ENCODE measurements at regions not wholly inside any gene's neighbourhood (a gene's known extent, or its start where the extent isn't known, plus 50 kb on each side); places are given as distances from the start of the nearest gene placed in this dataset.

- H3K4me1 ChIP-seq, result no peaks in the 10 kb centered on the region
- H3K4me3 ChIP-seq, result no peak overlapping the region
- no peak overlapping the region for H3K27ac ChIP-seq
- no peaks in the 10 kb centered on the region for H3K27me3 ChIP-seq
- no peak for TF ChIP-seq Cebpa-rat (IDR thresholded peaks at IDR 0.05)
- no peak overlapping the region for H3K9ac ChIP-seq
- H3K4me2 ChIP-seq, result no peak overlapping the region
- no peaks in the 10 kb centered on the region for H3K36me3 ChIP-seq
- H3K9me3 ChIP-seq (replicated peaks in 1 of 11), result no peaks in the 10 kb centered on the region
- H4K20me1 ChIP-seq, result no peaks in the 10 kb centered on the region
Measured at GRCh38 chr12:102596031-102596430, 115.7 kb upstream of the IGF1 start.

GRCh38 chr12:102595315-102595714, 115.0 kb upstream of the IGF1 start:
- Histone ChIP-seq H3K9ac (no peak overlapping the region), H3K4me1 (no peaks in the 10 kb centered on the region), H3K27ac (no peak overlapping the region), H3K27me3 (no peaks in the 10 kb centered on the region), H3K4me2 (no peak overlapping the region), H3K36me3 (no peaks in the 10 kb centered on the region), H3K9me3 (replicated peaks in 1 of 11) (no peaks in the 10 kb centered on the region), H3K4me3 (no peak overlapping the region), H4K20me1 (no peaks in the 10 kb centered on the region)
- TF ChIP-seq Cebpa-rat (IDR thresholded peaks at IDR 0.05), result no peak

GRCh38 chr12:102593134-102593533, 112.8 kb upstream of the IGF1 start:
- H3K27ac ChIP-seq, result no peak overlapping the region
- H3K4me2 ChIP-seq, result no peak overlapping the region
- H3K9me3 ChIP-seq (replicated peaks in 1 of 11), result no peaks in the 10 kb centered on the region

GRCh38 chr12:102592134-102592533, 111.8 kb upstream of the IGF1 start:
- Histone ChIP-seq H3K4me3 (no peak overlapping the region), H3K4me2 (no peak overlapping the region), H3K4me1 (no peaks in the 10 kb centered on the region), H3K9ac (no peak overlapping the region), H4K20me1 (no peaks in the 10 kb centered on the region), H3K36me3 (no peaks in the 10 kb centered on the region), H3K9me3 (replicated peaks in 1 of 11) (no peaks in the 10 kb centered on the region), H3K27me3 (no peaks in the 10 kb centered on the region), H3K27ac (no peak overlapping the region)
- TF ChIP-seq Cebpa-rat (IDR thresholded peaks at IDR 0.05), result no peak

More at GRCh38 chr12:102593134-102593533, 112.8 kb upstream of the IGF1 start:
- H4K20me1 ChIP-seq, result no peaks in the 10 kb centered on the region
- H3K4me3 ChIP-seq, result no peak overlapping the region
- TF ChIP-seq Cebpa-rat (IDR thresholded peaks at IDR 0.05), result no peak
- no peaks in the 10 kb centered on the region for H3K4me1 ChIP-seq
- H3K9ac ChIP-seq, result no peak overlapping the region
- H3K27me3 ChIP-seq, result no peaks in the 10 kb centered on the region
- H3K36me3 ChIP-seq, result no peaks in the 10 kb centered on the region

GRCh38 chr12:102573237-102573636, 92.9 kb upstream of the IGF1 start:
- Histone ChIP-seq H3K9ac (no peak overlapping the region), H3K36me3 (no peaks in the 10 kb centered on the region), H4K20me1 (no peaks in the 10 kb centered on the region), H3K27ac (no peak overlapping the region), H3K4me1 (peaks cover 0 to 10% (median 0%) of the 10 kb centered on the region in 10 experiments; a peak in 1 of 20 replicates), H3K4me3 (no peak overlapping the region), H3K9me3 (replicated peaks in 1 of 11) (no peaks in the 10 kb centered on the region), H3K27me3 (no peaks in the 10 kb centered on the region), H3K4me2 (no peak overlapping the region)
- no peak for TF ChIP-seq Cebpa-rat (IDR thresholded peaks at IDR 0.05)

GRCh38 chr12:102571889-102572288, 91.5 kb upstream of the IGF1 start:
- Histone ChIP-seq H3K27ac (no peak overlapping the region), H3K9me3 (replicated peaks in 1 of 11) (no peaks in the 10 kb centered on the region), H3K9ac (no peak overlapping the region), H3K4me1 (peaks cover 0 to 9% (median 0%) of the 10 kb centered on the region in 10 experiments; a peak in 1 of 20 replicates), H3K4me2 (no peak overlapping the region), H3K36me3 (no peaks in the 10 kb centered on the region), H3K4me3 (no peak overlapping the region), H3K27me3 (no peaks in the 10 kb centered on the region), H4K20me1 (no peaks in the 10 kb centered on the region)
- no peak for TF ChIP-seq Cebpa-rat (IDR thresholded peaks at IDR 0.05)

- TF ChIP-seq Cebpa-rat (IDR thresholded peaks at IDR 0.05), result no peak
- Histone ChIP-seq H4K20me1 (no peaks in the 10 kb centered on the region), H3K36me3 (no peaks in the 10 kb centered on the region), H3K27me3 (no peaks in the 10 kb centered on the region), H3K9ac (no peak overlapping the region), H3K9me3 (replicated peaks in 1 of 11) (peaks cover 0 to 5% (median 0%) of the 10 kb centered on the region in 11 experiments; a peak in 4 of 22 replicates), H3K4me1 (no peaks in the 10 kb centered on the region), H3K4me2 (no peak overlapping the region), H3K27ac (no peak overlapping the region), H3K4me3 (no peak overlapping the region)
Measured at GRCh38 chr12:102570256-102570655, 89.9 kb upstream of the IGF1 start.

- H3K9ac ChIP-seq, result no peak overlapping the region
- H4K20me1 ChIP-seq, result no peaks in the 10 kb centered on the region
- no peak overlapping the region for H3K4me3 ChIP-seq
- H3K36me3 ChIP-seq, result no peaks in the 10 kb centered on the region
- no peak overlapping the region for H3K4me2 ChIP-seq
- TF ChIP-seq Cebpa-rat (IDR thresholded peaks at IDR 0.05), result no peak
- H3K9me3 ChIP-seq (replicated peaks in 1 of 11), result peaks cover 0 to 9% (median 0%) of the 10 kb centered on the region in 11 experiments; a peak in 4 of 22 replicates
- H3K4me1 ChIP-seq, result no peaks in the 10 kb centered on the region
- no peak overlapping the region for H3K27ac ChIP-seq
- no peaks in the 10 kb centered on the region for H3K27me3 ChIP-seq
Measured at GRCh38 chr12:102569803-102570202, 89.4 kb upstream of the IGF1 start.

GRCh38 chr12:102568276-102568675, 87.9 kb upstream of the IGF1 start:
- H3K27ac ChIP-seq, result no peak overlapping the region
- H3K9ac ChIP-seq, result no peak overlapping the region
- no peak overlapping the region for H3K4me2 ChIP-seq
- peaks cover 0 to 9% (median 0%) of the 10 kb centered on the region in 11 experiments; a peak in 4 of 22 replicates for H3K9me3 ChIP-seq (replicated peaks in 1 of 11)
- peaks cover 0 to 3% (median 0%) of the 10 kb centered on the region in 10 experiments; a peak in 1 of 20 replicates for H3K4me1 ChIP-seq
- H3K36me3 ChIP-seq, result no peaks in the 10 kb centered on the region
- TF ChIP-seq Cebpa-rat (IDR thresholded peaks at IDR 0.05), result no peak
- H4K20me1 ChIP-seq, result no peaks in the 10 kb centered on the region
- no peak overlapping the region for H3K4me3 ChIP-seq
- H3K27me3 ChIP-seq, result no peaks in the 10 kb centered on the region

Measured in BLaER1 treated with 17β-estradiol and CSF1 and Interleukin-3, amounts not matched to agents 10 nM and 100 nM (cell line).